ENCODE measurements at regions not wholly inside any gene's neighbourhood (a gene's known extent, or its start where the extent isn't known, plus 50 kb on each side); places are given as distances from the start of the nearest gene placed in this dataset.

DNA sequence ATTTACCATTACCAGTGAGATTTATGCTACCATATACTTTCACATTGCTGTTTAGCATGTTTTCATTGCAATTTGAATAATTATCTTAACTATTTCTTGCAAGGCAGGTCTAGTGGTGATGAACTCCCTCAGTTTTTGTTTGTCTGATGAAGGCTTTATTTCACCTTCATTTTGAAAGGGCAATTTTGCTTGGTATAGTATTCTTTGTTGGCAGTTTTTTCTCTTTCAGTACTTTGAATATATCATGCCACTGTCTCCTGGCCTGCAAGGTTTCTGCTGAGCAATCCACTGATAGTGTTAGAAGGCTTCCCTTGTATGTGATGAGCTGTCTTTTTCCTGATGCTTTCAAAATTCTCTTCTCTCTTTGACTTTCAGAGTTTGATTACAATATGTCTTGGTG is 188.0 kb downstream of the MARCHF11 start:
- no peaks in the 10 kb centered on the region for H4K20me1 ChIP-seq (ENCODE audit: insufficient read depth)
- H3K4me3 ChIP-seq (ENCODE audit: low read length): no peak overlapping the region
- H3K9me2 ChIP-seq (ENCODE audit: insufficient read depth, low read length): no peaks in the 10 kb centered on the region
- no peaks in the 10 kb centered on the region for H3K9me3 ChIP-seq (ENCODE audit: low read length)
- no peaks in the 10 kb centered on the region for H3K27me3 ChIP-seq (ENCODE audit: insufficient read depth, low read depth, low read length)
- no peak overlapping the region for H2AFZ ChIP-seq (ENCODE audit: low read depth, low read length)
- no peak overlapping the region for H3K27ac ChIP-seq (ENCODE audit: low read length)
- no peak overlapping the region for H3K9ac ChIP-seq (ENCODE audit: low read length)
- H3F3A ChIP-seq (ENCODE audit: insufficient read depth, low read length, poor library complexity, severe bottlenecking): no peaks in the 10 kb centered on the region
- H3K36me3 ChIP-seq (ENCODE audit: insufficient read depth, low read length): no peaks in the 10 kb centered on the region
- no peak for TF ChIP-seq TAF1 (IDR thresholded peaks at IDR 0.05; ENCODE audit: low read depth)
- no peak for TF ChIP-seq MXI1 (conservative IDR thresholded peaks at IDR 0.05; ENCODE audit: poor library complexity, severe bottlenecking)
- TF ChIP-seq, protein P1, sequence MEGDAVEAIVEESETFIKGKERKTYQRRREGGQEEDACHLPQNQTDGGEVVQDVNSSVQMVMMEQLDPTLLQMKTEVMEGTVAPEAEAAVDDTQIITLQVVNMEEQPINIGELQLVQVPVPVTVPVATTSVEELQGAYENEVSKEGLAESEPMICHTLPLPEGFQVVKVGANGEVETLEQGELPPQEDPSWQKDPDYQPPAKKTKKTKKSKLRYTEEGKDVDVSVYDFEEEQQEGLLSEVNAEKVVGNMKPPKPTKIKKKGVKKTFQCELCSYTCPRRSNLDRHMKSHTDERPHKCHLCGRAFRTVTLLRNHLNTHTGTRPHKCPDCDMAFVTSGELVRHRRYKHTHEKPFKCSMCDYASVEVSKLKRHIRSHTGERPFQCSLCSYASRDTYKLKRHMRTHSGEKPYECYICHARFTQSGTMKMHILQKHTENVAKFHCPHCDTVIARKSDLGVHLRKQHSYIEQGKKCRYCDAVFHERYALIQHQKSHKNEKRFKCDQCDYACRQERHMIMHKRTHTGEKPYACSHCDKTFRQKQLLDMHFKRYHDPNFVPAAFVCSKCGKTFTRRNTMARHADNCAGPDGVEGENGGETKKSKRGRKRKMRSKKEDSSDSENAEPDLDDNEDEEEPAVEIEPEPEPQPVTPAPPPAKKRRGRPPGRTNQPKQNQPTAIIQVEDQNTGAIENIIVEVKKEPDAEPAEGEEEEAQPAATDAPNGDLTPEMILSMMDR (IDR thresholded peaks at IDR 0.05; ENCODE audit: poor library complexity, severe bottlenecking): no peak
- TF ChIP-seq, protein P2, sequence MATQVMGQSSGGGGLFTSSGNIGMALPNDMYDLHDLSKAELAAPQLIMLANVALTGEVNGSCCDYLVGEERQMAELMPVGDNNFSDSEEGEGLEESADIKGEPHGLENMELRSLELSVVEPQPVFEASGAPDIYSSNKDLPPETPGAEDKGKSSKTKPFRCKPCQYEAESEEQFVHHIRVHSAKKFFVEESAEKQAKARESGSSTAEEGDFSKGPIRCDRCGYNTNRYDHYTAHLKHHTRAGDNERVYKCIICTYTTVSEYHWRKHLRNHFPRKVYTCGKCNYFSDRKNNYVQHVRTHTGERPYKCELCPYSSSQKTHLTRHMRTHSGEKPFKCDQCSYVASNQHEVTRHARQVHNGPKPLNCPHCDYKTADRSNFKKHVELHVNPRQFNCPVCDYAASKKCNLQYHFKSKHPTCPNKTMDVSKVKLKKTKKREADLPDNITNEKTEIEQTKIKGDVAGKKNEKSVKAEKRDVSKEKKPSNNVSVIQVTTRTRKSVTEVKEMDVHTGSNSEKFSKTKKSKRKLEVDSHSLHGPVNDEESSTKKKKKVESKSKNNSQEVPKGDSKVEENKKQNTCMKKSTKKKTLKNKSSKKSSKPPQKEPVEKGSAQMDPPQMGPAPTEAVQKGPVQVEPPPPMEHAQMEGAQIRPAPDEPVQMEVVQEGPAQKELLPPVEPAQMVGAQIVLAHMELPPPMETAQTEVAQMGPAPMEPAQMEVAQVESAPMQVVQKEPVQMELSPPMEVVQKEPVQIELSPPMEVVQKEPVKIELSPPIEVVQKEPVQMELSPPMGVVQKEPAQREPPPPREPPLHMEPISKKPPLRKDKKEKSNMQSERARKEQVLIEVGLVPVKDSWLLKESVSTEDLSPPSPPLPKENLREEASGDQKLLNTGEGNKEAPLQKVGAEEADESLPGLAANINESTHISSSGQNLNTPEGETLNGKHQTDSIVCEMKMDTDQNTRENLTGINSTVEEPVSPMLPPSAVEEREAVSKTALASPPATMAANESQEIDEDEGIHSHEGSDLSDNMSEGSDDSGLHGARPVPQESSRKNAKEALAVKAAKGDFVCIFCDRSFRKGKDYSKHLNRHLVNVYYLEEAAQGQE (IDR thresholded peaks at IDR 0.05; ENCODE audit: borderline replicate concordance): no peak
- no peak for TF ChIP-seq RAD21 (conservative IDR thresholded peaks at IDR 0.05)
- no peak for TF ChIP-seq EZH2 (IDR thresholded peaks at IDR 0.05; ENCODE audit: borderline replicate concordance, insufficient read depth, low read length, poor library complexity, severe bottlenecking)
- no peak for TF ChIP-seq EP300 (conservative IDR thresholded peaks at IDR 0.05; ENCODE audit: poor library complexity, severe bottlenecking)
- H3K79me2 ChIP-seq (replicated peaks; ENCODE audit: insufficient read depth, low read length): no peaks in the 10 kb centered on the region
- no peak overlapping the region for H3K4me2 ChIP-seq (ENCODE audit: low read length)

All from neural cell (in vitro differentiated cells).